HEK293 (cell line): ENCODE measurements at regions not wholly inside any gene's neighbourhood (a gene's known extent, or its start where the extent isn't known, plus 50 kb on each side); places are given as distances from the start of the nearest gene placed in this dataset.

Experiments used
- CTCF ChIA-PET: fragments of 350-600 bp; formaldehyde crosslinking; extraction: SDS; loops from one replicate; lab custom pipeline; 2021; ENCODE audit warnings: antibody characterized with exemption; lab: Yijun Ruan, JAX
- POLR2A ChIA-PET: fragments of 300-600 bp; formaldehyde crosslinking; extraction: SDS; loops from one replicate; lab custom pipeline; 2020; ENCODE audit warnings: antibody characterized with exemption, inconsistent platforms; lab: Yijun Ruan, JAX
- H3K27ac ChIP-seq: fragments of 200-500 bp; sonication (Bioruptor generic); 2 replicates; pipeline ENCODE4 v1.5.1; 2014; ENCODE audit warnings: low read depth, low read length, control low read depth, inconsistent platforms; ENCODE audit errors: extremely low read depth
- H3K36me3 ChIP-seq, 2 experiments: fragments of 200-500 bp in 1 of 2; sonication (Bioruptor generic) in 1 of 2; 1 replicate in 1 of 2; 2 replicates in 1 of 2; pipeline ENCODE4 v1.5.1; 2014 to 2017; ENCODE audit warnings: inconsistent platforms in 2 of 2, low read length in 2 of 2; ENCODE audit not compliant: control insufficient read depth in 2 of 2, insufficient read depth in 1 of 2
- H3K4me1 ChIP-seq: fragments of 200-500 bp; sonication (Bioruptor generic); 2 replicates; pipeline ENCODE4 v1.5.1; 2014; ENCODE audit warnings: mild to moderate bottlenecking, low read length, inconsistent platforms; ENCODE audit not compliant: control insufficient read depth, insufficient read depth
- H3K4me3 ChIP-seq: 2 replicates; pipeline ENCODE4 v1.5.1; 2011; ENCODE audit warnings: low read depth, mild to moderate bottlenecking, control low read depth, low read length, moderate library complexity
- H3K9me3 ChIP-seq: fragments of 200-500 bp; sonication (Bioruptor generic); 2 replicates; pipeline ENCODE4 v1.5.1; 2014; ENCODE audit warnings: low read depth, low read length, inconsistent platforms; ENCODE audit not compliant: control insufficient read depth, insufficient read depth
- BCL6B ChIP-seq: fragments of 450-650 bp; formaldehyde crosslinking; IDR thresholded peaks from 2 replicates; pipeline ENCODE4 v1.5.1; 2017; ENCODE audit warnings: missing biosample characterization, missing genetic modification characterization
- EGR2 ChIP-seq: fragments of 450-650 bp; formaldehyde crosslinking; IDR thresholded peaks from 2 replicates; pipeline ENCODE4 v1.5.1; 2016; ENCODE audit warnings: low read depth, missing biosample characterization, missing genetic modification characterization
- HOXA7 ChIP-seq: sonication (generic); formaldehyde crosslinking; IDR thresholded peaks from 2 replicates; pipeline ENCODE4 v1.8.1; 2022; ENCODE audit warnings: missing genetic modification reagents, borderline replicate concordance
- KLF7 ChIP-seq: fragments of 450-650 bp; formaldehyde crosslinking; IDR thresholded peaks from 2 replicates; pipeline ENCODE4 v1.5.1; 2016; ENCODE audit warnings: missing biosample characterization, missing genetic modification characterization, borderline replicate concordance
- MEIS1 ChIP-seq: sonication (generic); formaldehyde crosslinking; IDR thresholded peaks from 2 replicates; pipeline ENCODE4 v1.8.1; 2022; ENCODE audit warnings: missing genetic modification reagents, mild to moderate bottlenecking, borderline replicate concordance
- TCF7L2 ChIP-seq: IDR thresholded peaks from 2 replicates; pipeline ENCODE4 v1.6.1; 2011; ENCODE audit warnings: low read depth, mild to moderate bottlenecking, inconsistent platforms, low read length, moderate library complexity, borderline replicate concordance
- ZBTB21 ChIP-seq: fragments of 450-650 bp; formaldehyde crosslinking; IDR thresholded peaks from 2 replicates; pipeline ENCODE4 v1.5.1; 2017; ENCODE audit warnings: missing biosample characterization, missing genetic modification characterization
- ZFP41 ChIP-seq: fragments of 450-650 bp; formaldehyde crosslinking; IDR thresholded peaks from 2 replicates; pipeline ENCODE4 v1.5.1; 2016; ENCODE audit warnings: missing biosample characterization, missing genetic modification characterization, borderline replicate concordance
- ZNF133 ChIP-seq: fragments of 450-650 bp; formaldehyde crosslinking; IDR thresholded peaks from 2 replicates; pipeline ENCODE4 v1.5.1; 2016; ENCODE audit warnings: missing biosample characterization, missing genetic modification characterization
- ZNF146 ChIP-seq: fragments of 450-650 bp; formaldehyde crosslinking; IDR thresholded peaks from 2 replicates; pipeline ENCODE4 v1.5.1; 2016; ENCODE audit warnings: missing biosample characterization, missing genetic modification characterization
- ZNF19 ChIP-seq: fragments of 450-650 bp; formaldehyde crosslinking; IDR thresholded peaks from 2 replicates; pipeline ENCODE4; 2016; ENCODE audit warnings: missing biosample characterization, missing genetic modification characterization, low read depth
- ZNF510 ChIP-seq: fragments of 450-650 bp; formaldehyde crosslinking; IDR thresholded peaks from 2 replicates; pipeline ENCODE4 v1.5.1; 2018; ENCODE audit warnings: mild to moderate bottlenecking, missing genetic modification characterization, missing biosample characterization; ENCODE audit not compliant: insufficient replicate concordance
- ZNF514 ChIP-seq: fragments of 450-650 bp; formaldehyde crosslinking; IDR thresholded peaks from 2 replicates; pipeline ENCODE4 v1.5.1; 2016; ENCODE audit warnings: missing biosample characterization, missing genetic modification characterization
- ZNF521 ChIP-seq: fragments of 450-650 bp; formaldehyde crosslinking; IDR thresholded peaks from 2 replicates; pipeline ENCODE4 v1.5.1; 2017; ENCODE audit warnings: missing biosample characterization, mild to moderate bottlenecking, missing genetic modification characterization
- ZNF585B ChIP-seq: fragments of 450-650 bp; formaldehyde crosslinking; IDR thresholded peaks from 2 replicates; pipeline ENCODE4 v1.5.1; 2016; ENCODE audit warnings: missing biosample characterization, missing genetic modification characterization
- ZNF624 ChIP-seq: fragments of 450-650 bp; formaldehyde crosslinking; IDR thresholded peaks from 2 replicates; pipeline ENCODE4 v1.5.1; 2017; ENCODE audit warnings: missing biosample characterization, missing genetic modification characterization
- ZNF654 ChIP-seq: fragments of 450-650 bp; formaldehyde crosslinking; IDR thresholded peaks from 2 replicates; pipeline ENCODE4 v1.5.1; 2016; ENCODE audit warnings: low read depth, missing biosample characterization, missing genetic modification characterization
- ZNF785 ChIP-seq: fragments of 450-650 bp; formaldehyde crosslinking; IDR thresholded peaks from 2 replicates; pipeline ENCODE4 v1.5.1; 2016; ENCODE audit warnings: missing biosample characterization, missing genetic modification characterization
- ZNF843 ChIP-seq: fragments of 450-650 bp; formaldehyde crosslinking; IDR thresholded peaks from 2 replicates; pipeline ENCODE4 v1.5.1; 2016; ENCODE audit warnings: missing biosample characterization, missing genetic modification characterization
- ZXDB ChIP-seq: fragments of 450-650 bp; formaldehyde crosslinking; IDR thresholded peaks from 2 replicates; pipeline ENCODE4 v1.5.1; 2016; ENCODE audit warnings: missing biosample characterization, missing genetic modification characterization
- TF ChIP-seq, protein P1 (sequence below): fragments of 450-650 bp; formaldehyde crosslinking; IDR thresholded peaks from 2 replicates; pipeline ENCODE4 v1.5.1; 2016; ENCODE audit warnings: missing biosample characterization, missing genetic modification characterization, borderline replicate concordance

- TF ChIP-seq, protein P1, sequence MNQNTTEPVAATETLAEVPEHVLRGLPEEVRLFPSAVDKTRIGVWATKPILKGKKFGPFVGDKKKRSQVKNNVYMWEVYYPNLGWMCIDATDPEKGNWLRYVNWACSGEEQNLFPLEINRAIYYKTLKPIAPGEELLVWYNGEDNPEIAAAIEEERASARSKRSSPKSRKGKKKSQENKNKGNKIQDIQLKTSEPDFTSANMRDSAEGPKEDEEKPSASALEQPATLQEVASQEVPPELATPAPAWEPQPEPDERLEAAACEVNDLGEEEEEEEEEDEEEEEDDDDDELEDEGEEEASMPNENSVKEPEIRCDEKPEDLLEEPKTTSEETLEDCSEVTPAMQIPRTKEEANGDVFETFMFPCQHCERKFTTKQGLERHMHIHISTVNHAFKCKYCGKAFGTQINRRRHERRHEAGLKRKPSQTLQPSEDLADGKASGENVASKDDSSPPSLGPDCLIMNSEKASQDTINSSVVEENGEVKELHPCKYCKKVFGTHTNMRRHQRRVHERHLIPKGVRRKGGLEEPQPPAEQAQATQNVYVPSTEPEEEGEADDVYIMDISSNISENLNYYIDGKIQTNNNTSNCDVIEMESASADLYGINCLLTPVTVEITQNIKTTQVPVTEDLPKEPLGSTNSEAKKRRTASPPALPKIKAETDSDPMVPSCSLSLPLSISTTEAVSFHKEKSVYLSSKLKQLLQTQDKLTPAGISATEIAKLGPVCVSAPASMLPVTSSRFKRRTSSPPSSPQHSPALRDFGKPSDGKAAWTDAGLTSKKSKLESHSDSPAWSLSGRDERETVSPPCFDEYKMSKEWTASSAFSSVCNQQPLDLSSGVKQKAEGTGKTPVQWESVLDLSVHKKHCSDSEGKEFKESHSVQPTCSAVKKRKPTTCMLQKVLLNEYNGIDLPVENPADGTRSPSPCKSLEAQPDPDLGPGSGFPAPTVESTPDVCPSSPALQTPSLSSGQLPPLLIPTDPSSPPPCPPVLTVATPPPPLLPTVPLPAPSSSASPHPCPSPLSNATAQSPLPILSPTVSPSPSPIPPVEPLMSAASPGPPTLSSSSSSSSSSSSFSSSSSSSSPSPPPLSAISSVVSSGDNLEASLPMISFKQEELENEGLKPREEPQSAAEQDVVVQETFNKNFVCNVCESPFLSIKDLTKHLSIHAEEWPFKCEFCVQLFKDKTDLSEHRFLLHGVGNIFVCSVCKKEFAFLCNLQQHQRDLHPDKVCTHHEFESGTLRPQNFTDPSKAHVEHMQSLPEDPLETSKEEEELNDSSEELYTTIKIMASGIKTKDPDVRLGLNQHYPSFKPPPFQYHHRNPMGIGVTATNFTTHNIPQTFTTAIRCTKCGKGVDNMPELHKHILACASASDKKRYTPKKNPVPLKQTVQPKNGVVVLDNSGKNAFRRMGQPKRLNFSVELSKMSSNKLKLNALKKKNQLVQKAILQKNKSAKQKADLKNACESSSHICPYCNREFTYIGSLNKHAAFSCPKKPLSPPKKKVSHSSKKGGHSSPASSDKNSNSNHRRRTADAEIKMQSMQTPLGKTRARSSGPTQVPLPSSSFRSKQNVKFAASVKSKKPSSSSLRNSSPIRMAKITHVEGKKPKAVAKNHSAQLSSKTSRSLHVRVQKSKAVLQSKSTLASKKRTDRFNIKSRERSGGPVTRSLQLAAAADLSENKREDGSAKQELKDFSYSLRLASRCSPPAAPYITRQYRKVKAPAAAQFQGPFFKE (tag by site-specific recombination) = no peak
- TF ChIP-seq ZBTB21 (tag by site-specific recombination) = no peak
Measured at GRCh38 chr1:193549081-193549480, 362.7 kb upstream of the B3GALT2 start (continued).

DNA sequence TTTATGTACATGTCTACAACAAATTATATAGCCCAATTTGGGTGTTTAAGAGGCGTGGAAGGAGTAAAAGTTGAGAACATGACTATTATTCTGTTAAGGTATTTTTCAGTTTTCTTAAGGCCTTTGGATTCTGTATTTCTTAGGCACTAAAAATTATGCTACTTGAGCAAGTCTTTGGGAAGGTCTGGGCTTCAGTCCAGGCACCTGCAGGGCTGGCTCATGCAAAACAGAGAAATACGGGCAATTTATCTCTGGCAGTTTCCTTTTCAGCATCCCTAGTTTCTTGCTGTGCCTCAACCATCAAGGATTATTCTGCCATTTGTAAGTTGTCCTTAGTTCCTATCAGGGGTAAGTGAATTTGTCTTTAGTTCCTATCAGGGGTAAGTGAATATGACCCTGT lies 358.8 kb upstream of the B3GALT2 start:
- no peaks in the 10 kb centered on the region for H3K36me3 ChIP-seq
- no peak for TF ChIP-seq ZNF510 (tag by site-specific recombination)
- TF ChIP-seq ZNF19 (tag by site-specific recombination) = no peak
- TF ChIP-seq ZNF521 (tag by site-specific recombination) = no peak
- TF ChIP-seq ZNF133 (tag by site-specific recombination) = no peak
- TF ChIP-seq ZNF624 (tag by site-specific recombination) = no peak
- TF ChIP-seq ZNF654 (tag by site-specific recombination) = no peak
- no peak for TF ChIP-seq HOXA7 (CRISPR knock-in tag)
- no peak for TF ChIP-seq ZNF514 (tag by site-specific recombination)
- TF ChIP-seq ZNF785 = no peak
- TF ChIP-seq TCF7L2 = no peak
- TF ChIP-seq EGR2 (tag by site-specific recombination) = no peak
- TF ChIP-seq ZXDB (tag by site-specific recombination) = no peak
- TF ChIP-seq ZNF843 (tag by site-specific recombination) = no peak
- TF ChIP-seq BCL6B (tag by site-specific recombination) = no peak
- no peak for TF ChIP-seq MEIS1 (CRISPR knock-in tag)
- no peak for TF ChIP-seq KLF7 (tag by site-specific recombination)
- TF ChIP-seq, protein P1 (tag by site-specific recombination) = no peak
- TF ChIP-seq ZNF585B (tag by site-specific recombination) = no peak
- no peak for TF ChIP-seq ZFP41 (tag by site-specific recombination)
- no peak for TF ChIP-seq ZNF146 (tag by site-specific recombination)
- ChIA-PET POLR2A (no interaction called here), CTCF (no interaction called here)
- no peaks in the 10 kb centered on the region for H3K4me1 ChIP-seq
- no peaks in the 10 kb centered on the region for H3K9me3 ChIP-seq
- no peak overlapping the region for H3K27ac ChIP-seq
- H3K4me3 ChIP-seq = no peak overlapping the region
